ENCODE measurements at regions not wholly inside any gene's neighbourhood (a gene's known extent, or its start where the extent isn't known, plus 50 kb on each side); places are given as distances from the start of the nearest gene placed in this dataset.

DNA sequence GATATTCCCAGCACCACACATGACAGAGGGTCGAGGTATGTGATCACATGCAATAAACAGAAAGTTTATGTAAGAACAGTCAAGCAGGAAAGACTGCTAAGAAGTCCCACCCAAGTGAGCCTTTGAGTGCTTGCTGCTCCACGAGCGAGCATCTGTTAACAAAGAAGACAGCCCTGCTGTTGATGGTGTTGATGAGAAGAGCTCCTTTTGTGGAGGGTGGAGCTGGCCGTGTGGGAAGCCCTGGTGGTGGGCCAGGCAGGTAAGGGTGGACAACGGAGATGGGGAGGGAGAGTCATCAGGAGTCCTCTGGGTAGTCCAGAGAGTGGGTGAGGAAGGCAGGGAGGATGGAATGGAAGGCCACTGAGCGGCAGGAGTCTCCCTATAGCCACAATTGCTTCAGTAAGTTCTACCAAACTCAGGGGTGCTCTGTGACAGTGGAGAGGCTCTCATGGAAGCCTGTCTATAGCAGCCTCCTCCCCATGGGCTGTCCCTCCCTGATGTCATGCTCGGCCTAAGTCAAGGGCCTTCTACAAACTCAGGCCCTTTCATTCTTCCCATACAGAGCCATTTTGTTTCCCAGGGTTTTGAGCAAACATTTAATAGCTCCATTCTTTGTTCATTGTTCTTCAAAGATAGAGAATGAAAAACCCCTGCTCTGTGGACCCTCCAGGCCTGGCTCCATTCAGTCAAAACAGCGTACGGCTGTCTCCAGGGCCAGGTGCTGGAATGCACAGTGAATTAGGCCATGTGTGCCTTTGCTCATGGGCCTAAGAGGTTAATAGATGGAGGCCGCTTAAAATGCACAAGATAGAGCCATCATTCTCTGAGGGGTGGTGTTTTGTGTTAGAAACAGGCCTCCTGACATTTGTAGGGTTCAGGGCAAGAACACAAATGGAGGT lies 494.2 kb upstream of the RAB6C start:
- Histone ChIP-seq H3K4me3 (replicated peaks; ENCODE audit: insufficient read depth, low read length) (no peak overlapping the region), H3K27ac (replicated peaks) (no peak overlapping the region), H3K27me3 (ENCODE audit: insufficient read depth, poor library complexity, severe bottlenecking) (no peaks in the 10 kb centered on the region)
- no peak for DNase-seq (ENCODE audit: low read depth in 1 of 2, low spot score in 1 of 2)
- TF ChIP-seq, protein P1, sequence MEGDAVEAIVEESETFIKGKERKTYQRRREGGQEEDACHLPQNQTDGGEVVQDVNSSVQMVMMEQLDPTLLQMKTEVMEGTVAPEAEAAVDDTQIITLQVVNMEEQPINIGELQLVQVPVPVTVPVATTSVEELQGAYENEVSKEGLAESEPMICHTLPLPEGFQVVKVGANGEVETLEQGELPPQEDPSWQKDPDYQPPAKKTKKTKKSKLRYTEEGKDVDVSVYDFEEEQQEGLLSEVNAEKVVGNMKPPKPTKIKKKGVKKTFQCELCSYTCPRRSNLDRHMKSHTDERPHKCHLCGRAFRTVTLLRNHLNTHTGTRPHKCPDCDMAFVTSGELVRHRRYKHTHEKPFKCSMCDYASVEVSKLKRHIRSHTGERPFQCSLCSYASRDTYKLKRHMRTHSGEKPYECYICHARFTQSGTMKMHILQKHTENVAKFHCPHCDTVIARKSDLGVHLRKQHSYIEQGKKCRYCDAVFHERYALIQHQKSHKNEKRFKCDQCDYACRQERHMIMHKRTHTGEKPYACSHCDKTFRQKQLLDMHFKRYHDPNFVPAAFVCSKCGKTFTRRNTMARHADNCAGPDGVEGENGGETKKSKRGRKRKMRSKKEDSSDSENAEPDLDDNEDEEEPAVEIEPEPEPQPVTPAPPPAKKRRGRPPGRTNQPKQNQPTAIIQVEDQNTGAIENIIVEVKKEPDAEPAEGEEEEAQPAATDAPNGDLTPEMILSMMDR (IDR thresholded peaks at IDR 0.05; ENCODE audit: insufficient read depth, low read length) = no peak
- no peak for TF ChIP-seq POLR2AphosphoS5 (IDR thresholded peaks at IDR 0.05; ENCODE audit: low read depth)
- no peak for TF ChIP-seq SPI1 (IDR thresholded peaks at IDR 0.05; ENCODE audit: borderline replicate concordance, low read depth)
- TF ChIP-seq GABPA (IDR thresholded peaks at IDR 0.05; ENCODE audit: low read depth) = no peak
- TF ChIP-seq, protein P2, sequence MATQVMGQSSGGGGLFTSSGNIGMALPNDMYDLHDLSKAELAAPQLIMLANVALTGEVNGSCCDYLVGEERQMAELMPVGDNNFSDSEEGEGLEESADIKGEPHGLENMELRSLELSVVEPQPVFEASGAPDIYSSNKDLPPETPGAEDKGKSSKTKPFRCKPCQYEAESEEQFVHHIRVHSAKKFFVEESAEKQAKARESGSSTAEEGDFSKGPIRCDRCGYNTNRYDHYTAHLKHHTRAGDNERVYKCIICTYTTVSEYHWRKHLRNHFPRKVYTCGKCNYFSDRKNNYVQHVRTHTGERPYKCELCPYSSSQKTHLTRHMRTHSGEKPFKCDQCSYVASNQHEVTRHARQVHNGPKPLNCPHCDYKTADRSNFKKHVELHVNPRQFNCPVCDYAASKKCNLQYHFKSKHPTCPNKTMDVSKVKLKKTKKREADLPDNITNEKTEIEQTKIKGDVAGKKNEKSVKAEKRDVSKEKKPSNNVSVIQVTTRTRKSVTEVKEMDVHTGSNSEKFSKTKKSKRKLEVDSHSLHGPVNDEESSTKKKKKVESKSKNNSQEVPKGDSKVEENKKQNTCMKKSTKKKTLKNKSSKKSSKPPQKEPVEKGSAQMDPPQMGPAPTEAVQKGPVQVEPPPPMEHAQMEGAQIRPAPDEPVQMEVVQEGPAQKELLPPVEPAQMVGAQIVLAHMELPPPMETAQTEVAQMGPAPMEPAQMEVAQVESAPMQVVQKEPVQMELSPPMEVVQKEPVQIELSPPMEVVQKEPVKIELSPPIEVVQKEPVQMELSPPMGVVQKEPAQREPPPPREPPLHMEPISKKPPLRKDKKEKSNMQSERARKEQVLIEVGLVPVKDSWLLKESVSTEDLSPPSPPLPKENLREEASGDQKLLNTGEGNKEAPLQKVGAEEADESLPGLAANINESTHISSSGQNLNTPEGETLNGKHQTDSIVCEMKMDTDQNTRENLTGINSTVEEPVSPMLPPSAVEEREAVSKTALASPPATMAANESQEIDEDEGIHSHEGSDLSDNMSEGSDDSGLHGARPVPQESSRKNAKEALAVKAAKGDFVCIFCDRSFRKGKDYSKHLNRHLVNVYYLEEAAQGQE (IDR thresholded peaks at IDR 0.05; ENCODE audit: insufficient replicate concordance, low read depth) = no peak

DNA sequence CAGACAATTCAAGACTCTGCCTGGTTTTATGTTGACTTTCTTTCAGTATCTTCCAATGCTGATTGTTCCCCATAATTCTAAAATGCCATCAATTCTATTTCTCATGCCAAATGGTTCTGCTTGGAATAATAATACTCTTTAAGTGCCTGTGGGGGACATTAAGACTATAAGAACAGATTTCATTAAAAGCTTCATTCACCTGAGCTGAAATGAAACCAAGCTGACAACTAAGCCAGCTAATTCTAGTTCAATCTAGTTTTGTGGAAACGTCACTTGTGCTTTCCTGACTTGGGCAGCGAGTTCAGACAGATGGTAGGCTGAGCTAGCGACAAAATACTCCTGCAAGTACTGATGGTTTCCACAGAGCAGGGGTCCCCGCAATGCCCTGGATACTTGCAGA lies 491.1 kb upstream of the RAB6C start:
- TF ChIP-seq SPI1 (IDR thresholded peaks at IDR 0.05; ENCODE audit: borderline replicate concordance, low read depth) (no peak), GABPA (IDR thresholded peaks at IDR 0.05; ENCODE audit: low read depth) (no peak), POLR2AphosphoS5 (IDR thresholded peaks at IDR 0.05; ENCODE audit: low read depth) (no peak)
- TF ChIP-seq, protein P1 (IDR thresholded peaks at IDR 0.05; ENCODE audit: insufficient read depth, low read length) = no peak
- TF ChIP-seq, protein P2 (IDR thresholded peaks at IDR 0.05; ENCODE audit: insufficient replicate concordance, low read depth) = no peak
- H3K27me3 ChIP-seq (ENCODE audit: insufficient read depth, poor library complexity, severe bottlenecking) = no peaks in the 10 kb centered on the region
- no peak overlapping the region for H3K27ac ChIP-seq (replicated peaks)
- no peak for DNase-seq (ENCODE audit: low read depth in 1 of 2, low spot score in 1 of 2)
- no peak overlapping the region for H3K4me3 ChIP-seq (replicated peaks; ENCODE audit: insufficient read depth, low read length)

DNA sequence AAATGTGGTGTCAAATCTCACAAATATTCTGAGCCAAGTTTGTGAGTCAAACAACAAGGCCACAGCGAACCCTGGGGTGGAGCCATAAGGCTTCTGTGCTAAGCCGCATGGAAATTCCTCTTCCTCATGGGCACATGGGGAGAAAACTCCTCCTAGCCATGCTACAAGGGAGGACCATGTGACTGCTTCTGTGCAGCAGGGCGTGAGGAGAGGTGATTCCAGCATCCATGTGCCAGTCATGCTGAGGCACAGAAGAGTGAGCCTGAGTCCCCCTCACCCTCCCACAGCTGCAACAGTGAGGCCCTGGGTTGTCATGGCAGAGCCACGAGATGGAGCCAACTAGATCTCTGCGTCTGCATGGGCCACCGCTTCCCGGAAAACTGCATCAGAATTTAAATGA lies 488.8 kb upstream of the RAB6C start:
- no peak for DNase-seq (ENCODE audit: low read depth in 1 of 2, low spot score in 1 of 2)
- Histone ChIP-seq H3K4me3 (replicated peaks; ENCODE audit: insufficient read depth, low read length) (no peak overlapping the region), H3K27me3 (ENCODE audit: insufficient read depth, poor library complexity, severe bottlenecking) (no peaks in the 10 kb centered on the region), H3K27ac (replicated peaks) (no peak overlapping the region)
- TF ChIP-seq SPI1 (IDR thresholded peaks at IDR 0.05; ENCODE audit: borderline replicate concordance, low read depth) = no peak
- TF ChIP-seq, protein P1 (IDR thresholded peaks at IDR 0.05; ENCODE audit: insufficient read depth, low read length) = no peak
- TF ChIP-seq, protein P2 (IDR thresholded peaks at IDR 0.05; ENCODE audit: insufficient replicate concordance, low read depth) = no peak
- no peak for TF ChIP-seq GABPA (IDR thresholded peaks at IDR 0.05; ENCODE audit: low read depth)
- no peak for TF ChIP-seq POLR2AphosphoS5 (IDR thresholded peaks at IDR 0.05; ENCODE audit: low read depth)

All from HL-60 (cell line).